Endothelial cell of umbilical vein (primary cell): ENCODE measurements at regions not wholly inside any gene's neighbourhood (a gene's known extent, or its start where the extent isn't known, plus 50 kb on each side); places are given as distances from the start of the nearest gene placed in this dataset.
"Not testable (repeated sequence)": the region's sequence is repeated elsewhere in the genome, so short reads cannot be mapped to it uniquely, and the experiment has no call there.

Source experiments
- BruUV-seq: library from RNA; stranded (reverse); fragments of 400-500 nt; replicated peaks from 2 replicates; lab custom pipeline; 2021; lab: Mats Ljungman, UMichigan
- CTCF ChIA-PET: fragments of 300-600, 350-600 bp; sonication (Branson Sonifier 250); formaldehyde crosslinking; loops from one replicate; lab custom pipeline; 2021; ENCODE audit warnings: antibody characterized with exemption, inconsistent platforms; lab: Charles Lee
- POLR2A ChIA-PET: fragments of 300-600, 350-600 bp; sonication (Branson Sonifier 250); formaldehyde crosslinking; loops from one replicate; lab custom pipeline; 2021; ENCODE audit warnings: antibody characterized with exemption, inconsistent platforms; lab: Charles Lee
- DNase-seq: peaks from one replicate; pipeline ENCODE4 v3.0.0-alpha.2; 2011; ENCODE audit warnings: low read depth, low spot score
- FAIRE-seq: peaks from 2 replicates; lab custom pipeline; 2011; peaks lifted over from hg19 to GRCh38; lab: Jason Lieb, UNC
- H2AFZ ChIP-seq: 2 replicates; pipeline ENCODE4 v1.6.0; 2012; ENCODE audit warnings: low read depth, low read length, control low read depth, inconsistent platforms
- H3K27ac ChIP-seq: 2 replicates; pipeline ENCODE4 v1.5.1; 2011; ENCODE audit warnings: low read depth, mild to moderate bottlenecking, control low read depth, low read length, moderate library complexity; ENCODE audit not compliant: insufficient read depth
- H3K27me3 ChIP-seq, 2 experiments: 2 replicates each; pipeline versions ENCODE4 v1.6.0 to v1.6.1; 2011; ENCODE audit warnings: low read length in 2 of 2, mixed read lengths in 1 of 2; ENCODE audit not compliant: control insufficient read depth in 2 of 2, insufficient read depth in 2 of 2
- H3K36me3 ChIP-seq, 2 experiments: 2 replicates in 1 of 2; 3 replicates in 1 of 2; pipeline ENCODE4 v1.5.1; 2011; ENCODE audit warnings: low read length in 2 of 2, mild to moderate bottlenecking in 1 of 2, moderate library complexity in 1 of 2; ENCODE audit not compliant: control insufficient read depth in 2 of 2, insufficient read depth in 2 of 2; ENCODE audit errors: extremely low read depth in 1 of 2
- H3K4me1 ChIP-seq: 3 replicates; pipeline ENCODE4 v1.5.1; 2011; ENCODE audit warnings: mild to moderate bottlenecking, low read length; ENCODE audit not compliant: control insufficient read depth, insufficient read depth; ENCODE audit errors: extremely low read depth
- H3K4me2 ChIP-seq: 2 replicates; pipeline ENCODE4 v1.6.1; 2011; ENCODE audit warnings: low read length, control low read depth, mixed read lengths; ENCODE audit not compliant: insufficient read depth
- H3K4me3 ChIP-seq, 3 experiments: fragments of 200-600 bp in 1 of 3; sonication (generic), shearing (Covaris generic) in 1 of 3; replicated peaks in 1 of 3; 2 replicates each; pipeline ENCODE4 v1.5.1; 2011 to 2016; ENCODE audit warnings: control low read depth in 3 of 3, low read length in 3 of 3, mild to moderate bottlenecking in 2 of 3, inconsistent platforms in 1 of 3, low read depth in 1 of 3, moderate library complexity in 1 of 3; ENCODE audit not compliant: insufficient read depth in 1 of 3
- H3K79me2 ChIP-seq: 2 replicates; pipeline ENCODE4 v1.6.0; 2012; ENCODE audit warnings: low read length, inconsistent platforms; ENCODE audit not compliant: control insufficient read depth, insufficient read depth
- H3K9ac ChIP-seq: replicated peaks from 2 replicates; pipeline ENCODE3; 2011; ENCODE audit warnings: low read length, control low read depth; ENCODE audit not compliant: insufficient read depth; ENCODE audit errors: extremely low read depth
- H3K9me1 ChIP-seq: replicated peaks from 3 replicates; pipeline ENCODE4 v1.6.0; 2011; ENCODE audit warnings: mild to moderate bottlenecking, low read length; ENCODE audit not compliant: control insufficient read depth, insufficient read depth; ENCODE audit errors: extremely low read depth
- H3K9me3 ChIP-seq: replicated peaks from 2 replicates; pipeline ENCODE4 v1.5.1; 2012; ENCODE audit warnings: low read length, inconsistent platforms; ENCODE audit not compliant: control insufficient read depth, insufficient read depth
- H4K20me1 ChIP-seq: replicated peaks from 2 replicates; pipeline ENCODE3; 2011; ENCODE audit warnings: mild to moderate bottlenecking, low read length; ENCODE audit not compliant: control insufficient read depth, insufficient read depth; ENCODE audit errors: extremely low read depth
- EZH2 ChIP-seq: IDR thresholded peaks from 2 replicates; pipeline ENCODE4 v1.6.1; 2012; ENCODE audit warnings: borderline replicate concordance, low read depth, mild to moderate bottlenecking, moderate library complexity, low read length, inconsistent platforms; ENCODE audit not compliant: severe bottlenecking
- FOS ChIP-seq: IDR thresholded peaks from 2 replicates; pipeline ENCODE4 v1.6.1; 2011; ENCODE audit warnings: mild to moderate bottlenecking, low read length, moderate library complexity, borderline replicate concordance; ENCODE audit not compliant: insufficient read depth
- GATA2 ChIP-seq: IDR thresholded peaks from 2 replicates; pipeline ENCODE4 v1.7.0; 2011; ENCODE audit warnings: low read depth, mild to moderate bottlenecking, moderate library complexity, mixed read lengths, low read length; ENCODE audit not compliant: insufficient read length, insufficient read depth
- JUN ChIP-seq: IDR thresholded peaks from 2 replicates; pipeline ENCODE4 v1.6.1; 2011; ENCODE audit warnings: borderline replicate concordance, low read depth; ENCODE audit not compliant: insufficient read length, insufficient read depth
- MAX ChIP-seq: IDR thresholded peaks from 2 replicates; pipeline ENCODE4 v1.6.1; 2011; ENCODE audit not compliant: insufficient read depth, insufficient read length
- MYC ChIP-seq: IDR thresholded peaks from one replicate; pipeline ENCODE4 v1.6.1; 2011; ENCODE audit warnings: mild to moderate bottlenecking, low read depth, low read length
- POLR2A ChIP-seq: IDR thresholded peaks from 2 replicates; pipeline ENCODE4 v1.6.1; 2012; ENCODE audit warnings: low read depth, mild to moderate bottlenecking, control low read depth, low read length
- POLR2AphosphoS5 ChIP-seq: IDR thresholded peaks from 2 replicates; pipeline ENCODE4 v1.6.1; 2012; ENCODE audit warnings: low read depth, mild to moderate bottlenecking, control low read depth, low read length, moderate library complexity; ENCODE audit not compliant: insufficient read depth
- dilution Hi-C: fragments of 300-500 bp; cut with MboI; formaldehyde crosslinking; loops from one replicate; pipeline ENCODE4 v1.15.0; 2019; ENCODE audit warnings: low sequenced_read_pairs; ENCODE audit not compliant: extremely low pct_ligation_motif_present
- intact Hi-C: fragments of 100-400 bp; cut with micrococcal nuclease; formaldehyde crosslinking; loops from one replicate; pipeline ENCODE4 v1.10.0; 2022
- TF ChIP-seq, protein P1 (sequence below), 2 donors: IDR thresholded peaks; 1 replicate in 1 of 2; 2 replicates in 1 of 2; pipeline ENCODE4 v1.5.1; 2011; ENCODE audit warnings: low read length in 2 of 2, mild to moderate bottlenecking in 2 of 2, moderate library complexity in 2 of 2, control low read depth in 1 of 2, inconsistent platforms in 1 of 2, low read depth in 1 of 2; ENCODE audit not compliant: insufficient read depth in 1 of 2; ENCODE audit errors: extremely low read depth in 1 of 2

- no peaks in the 10 kb centered on the region for H3K9me1 ChIP-seq
- no peak overlapping the region for H3K4me3 ChIP-seq
- H4K20me1 ChIP-seq, result no peaks in the 10 kb centered on the region
- H3K27ac ChIP-seq, result no peak overlapping the region
- intact Hi-C loops, result no loop called here
- H3K79me2 ChIP-seq, result no peaks in the 10 kb centered on the region
- TF ChIP-seq POLR2A (no peak), POLR2AphosphoS5 (no peak), MAX (no peak), EZH2 (no peak), FOS (no peak), GATA2 (no peak), JUN (no peak), MYC (no peak)
- TF ChIP-seq, protein P1, sequence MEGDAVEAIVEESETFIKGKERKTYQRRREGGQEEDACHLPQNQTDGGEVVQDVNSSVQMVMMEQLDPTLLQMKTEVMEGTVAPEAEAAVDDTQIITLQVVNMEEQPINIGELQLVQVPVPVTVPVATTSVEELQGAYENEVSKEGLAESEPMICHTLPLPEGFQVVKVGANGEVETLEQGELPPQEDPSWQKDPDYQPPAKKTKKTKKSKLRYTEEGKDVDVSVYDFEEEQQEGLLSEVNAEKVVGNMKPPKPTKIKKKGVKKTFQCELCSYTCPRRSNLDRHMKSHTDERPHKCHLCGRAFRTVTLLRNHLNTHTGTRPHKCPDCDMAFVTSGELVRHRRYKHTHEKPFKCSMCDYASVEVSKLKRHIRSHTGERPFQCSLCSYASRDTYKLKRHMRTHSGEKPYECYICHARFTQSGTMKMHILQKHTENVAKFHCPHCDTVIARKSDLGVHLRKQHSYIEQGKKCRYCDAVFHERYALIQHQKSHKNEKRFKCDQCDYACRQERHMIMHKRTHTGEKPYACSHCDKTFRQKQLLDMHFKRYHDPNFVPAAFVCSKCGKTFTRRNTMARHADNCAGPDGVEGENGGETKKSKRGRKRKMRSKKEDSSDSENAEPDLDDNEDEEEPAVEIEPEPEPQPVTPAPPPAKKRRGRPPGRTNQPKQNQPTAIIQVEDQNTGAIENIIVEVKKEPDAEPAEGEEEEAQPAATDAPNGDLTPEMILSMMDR (IDR thresholded peaks at IDR 0.05; ENCODE audit: extremely low read depth in 1 of 2, insufficient read depth in 1 of 2, low read depth in 1 of 2, low read length in 2 of 2), result no peak
- no peaks in the 10 kb centered on the region for H3K27me3 ChIP-seq
- no TSS peak for BruUV-seq
- CTCF ChIA-PET, result no interaction called here
- H3K9ac ChIP-seq, result no peak overlapping the region
- H3K36me3 ChIP-seq, result no peaks in the 10 kb centered on the region
- no peaks in the 10 kb centered on the region for H3K4me1 ChIP-seq
- H3K9me3 ChIP-seq, result peaks cover 7% of the 10 kb centered on the region
- FAIRE-seq (no peak), DNase-seq (no peak)
- dilution Hi-C loops, result no loop called here
- H3K4me2 ChIP-seq, result no peak overlapping the region
- H2AFZ ChIP-seq, result no peak overlapping the region
- POLR2A ChIA-PET, result no interaction called here
Observed at GRCh38 chr2:59232394-59233165, 991.5 kb upstream of the FANCL start.

- H3K4me1 ChIP-seq, BruUV-seq, H3K9me3 ChIP-seq, H3K9ac ChIP-seq, H3K9me1 ChIP-seq, H3K4me2 ChIP-seq, H3K27me3 ChIP-seq, H3K27ac ChIP-seq, CTCF ChIA-PET, H3K79me2 ChIP-seq, H3K36me3 ChIP-seq, intact Hi-C loops, dilution Hi-C loops, H3K4me3 ChIP-seq, H2AFZ ChIP-seq, POLR2A ChIA-PET, DNase-seq, H4K20me1 ChIP-seq, FAIRE-seq: not testable (repeated sequence)
Observed at GRCh38 chr2:59226362-59226761, 985.2 kb upstream of the FANCL start.
